Activated CD4-positive, alpha-beta T cell treated with anti-CD3 and anti-CD28 coated beads, Interleukin-2, amount 50 U/mL, for 1 hour (primary cell): ENCODE measurements at regions not wholly inside any gene's neighbourhood (a gene's known extent, or its start where the extent isn't known, plus 50 kb on each side); places are given as distances from the start of the nearest gene placed in this dataset.
"Not testable (repeated sequence)": the region's sequence is repeated elsewhere in the genome, so short reads cannot be mapped to it uniquely, and the experiment has no call there.

Experiments used
- DNase-seq: peaks from one replicate; pipeline ENCODE4 v3.0.0-alpha.2; 2020

DNA sequence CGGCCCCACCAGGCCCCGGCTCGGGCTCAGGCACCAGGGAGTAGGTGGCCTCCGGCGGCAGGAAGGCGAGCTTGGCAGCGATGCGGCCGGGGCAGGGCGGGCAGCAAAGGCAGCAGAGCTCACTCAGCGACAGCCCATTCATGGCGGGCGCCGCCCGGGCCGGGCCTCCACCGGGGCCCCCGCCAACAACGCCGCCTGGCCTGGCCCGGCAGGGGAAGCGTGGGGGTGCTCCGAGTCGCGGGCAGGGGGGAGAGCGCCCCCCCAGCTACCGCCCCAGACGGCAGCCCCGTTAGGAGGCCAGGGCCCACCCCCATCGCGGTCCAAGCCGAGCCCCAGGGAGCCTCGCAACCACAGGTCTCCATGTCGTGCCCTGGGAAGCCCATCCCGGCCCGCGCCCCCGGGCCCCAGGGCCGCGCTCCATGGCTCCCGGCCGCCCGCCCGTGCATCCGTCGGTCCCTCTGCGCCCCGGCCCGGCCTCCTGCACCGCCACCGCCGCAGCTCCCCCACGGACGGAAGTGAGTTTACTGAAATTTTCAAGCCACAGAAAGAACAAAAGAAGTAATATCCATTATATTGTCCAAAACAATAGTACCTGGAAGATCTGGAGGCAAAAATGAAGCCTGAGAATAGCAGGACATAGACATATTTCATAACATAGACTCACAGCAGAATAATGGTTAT lies 126.6 kb upstream of the VPREB1 start:
- DNase-seq, result not testable (repeated sequence)

DNA sequence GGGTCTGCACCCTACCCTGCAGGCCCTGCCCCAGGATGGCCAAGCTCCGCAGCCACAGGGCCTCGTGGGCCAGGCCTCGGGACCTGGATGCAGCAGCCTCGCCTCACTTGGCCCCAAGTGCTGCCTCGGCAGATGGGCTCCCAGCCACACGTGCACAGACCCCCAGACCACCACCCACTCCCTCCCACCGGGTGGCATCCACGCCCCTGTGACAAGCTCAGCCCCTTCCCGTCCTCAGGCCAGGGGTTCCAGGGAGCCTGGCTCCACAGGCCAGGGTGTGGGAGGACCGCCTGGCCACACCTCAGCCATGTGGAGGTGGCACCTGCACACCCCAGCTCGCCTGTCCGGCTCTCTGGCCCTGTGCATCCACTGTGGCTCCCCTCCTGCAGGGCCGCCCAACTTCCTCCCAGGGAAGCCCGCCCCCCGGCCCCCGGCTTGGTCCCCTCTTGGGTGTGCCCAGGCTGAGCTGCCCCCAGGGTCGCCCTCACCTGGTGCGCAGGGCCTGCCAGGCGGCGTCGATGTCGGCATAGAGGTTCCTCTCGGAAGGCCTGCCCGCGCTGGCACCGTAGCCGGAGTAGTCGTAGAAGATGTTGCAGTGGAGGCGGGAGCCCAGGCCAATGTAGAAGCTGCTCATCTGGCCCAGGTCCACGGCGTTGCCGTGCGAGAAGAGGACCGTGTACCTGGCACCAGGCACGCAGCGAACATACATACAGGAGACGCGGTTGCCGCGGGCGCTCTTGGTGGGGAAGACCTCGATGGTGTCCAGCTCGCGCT lies 127.4 kb upstream of the VPREB1 start:
- not testable (repeated sequence) for DNase-seq

DNA sequence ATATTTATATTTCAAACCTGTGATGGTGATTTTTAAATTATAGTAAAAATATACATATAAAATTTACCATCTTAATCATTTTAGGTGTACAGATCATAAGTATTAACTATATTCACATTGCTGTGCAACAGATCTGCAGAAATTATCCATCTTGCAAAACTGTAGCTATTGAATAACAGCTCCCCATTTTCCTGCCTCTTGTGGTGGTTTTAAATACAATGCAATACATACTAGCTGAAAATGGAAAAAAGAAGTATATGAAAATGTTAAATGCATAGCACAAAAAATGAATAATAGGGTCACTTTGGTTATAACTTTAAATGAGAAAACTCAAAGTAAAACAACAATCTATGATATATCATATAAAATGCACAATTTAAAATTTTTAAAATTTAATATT lies 130.9 kb upstream of the VPREB1 start:
- DNase-seq, result no peak

DNA sequence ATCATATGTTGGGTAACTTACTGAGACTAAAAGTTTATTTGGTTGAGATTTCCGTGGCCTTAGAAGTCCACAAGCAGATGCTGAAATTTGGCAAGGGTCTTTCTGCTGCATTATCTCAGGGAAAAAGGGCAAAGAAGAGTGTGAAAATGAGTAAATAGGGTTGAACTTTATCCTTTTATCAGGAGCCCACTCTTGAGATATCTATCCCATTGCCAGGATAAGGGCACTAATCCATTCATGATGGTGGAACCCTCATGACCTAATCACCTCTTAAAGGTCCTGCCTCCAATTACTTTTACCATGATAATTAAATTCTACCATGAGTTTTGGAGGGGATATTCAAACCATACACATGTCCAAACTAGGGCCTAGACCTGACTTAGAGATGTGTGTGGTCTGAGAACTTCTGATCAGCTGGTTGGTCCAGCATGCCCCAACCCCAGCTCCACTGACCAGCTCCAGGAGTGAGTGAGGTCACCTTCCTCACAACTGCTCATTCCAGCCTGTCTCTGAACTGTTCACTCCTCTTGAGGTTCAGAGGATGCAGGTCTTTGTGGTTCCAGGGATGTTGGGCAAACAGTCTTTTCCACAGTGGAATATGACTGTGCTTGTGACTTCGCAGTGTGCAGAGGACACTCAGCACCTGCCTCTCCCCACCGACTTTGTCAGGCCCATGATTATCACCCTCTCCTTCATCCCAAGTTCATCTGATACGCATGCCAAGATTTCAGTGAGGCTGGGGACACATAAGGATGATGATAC lies 130.1 kb upstream of the TOP3B start:
- no peak for DNase-seq

DNA sequence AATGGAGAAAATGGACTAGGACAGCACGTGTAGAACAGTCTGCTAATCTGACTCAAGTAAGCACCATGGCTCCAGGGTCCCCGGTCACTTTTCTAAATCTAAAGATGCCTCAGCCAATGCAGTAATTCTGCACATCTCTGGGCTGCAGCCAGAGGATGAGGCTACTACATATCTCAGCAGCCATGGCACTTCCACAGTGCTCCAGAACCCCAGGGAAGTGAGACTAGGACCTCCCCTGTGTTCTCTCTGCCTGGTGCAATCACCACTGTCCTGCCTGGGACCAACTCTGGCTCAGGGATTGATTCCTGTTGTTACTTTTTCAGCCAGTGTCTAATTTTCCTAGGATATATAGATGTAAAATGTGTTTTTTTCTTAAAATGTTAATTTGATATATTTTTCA lies 129.4 kb upstream of the TOP3B start:
- no peak for DNase-seq

DNA sequence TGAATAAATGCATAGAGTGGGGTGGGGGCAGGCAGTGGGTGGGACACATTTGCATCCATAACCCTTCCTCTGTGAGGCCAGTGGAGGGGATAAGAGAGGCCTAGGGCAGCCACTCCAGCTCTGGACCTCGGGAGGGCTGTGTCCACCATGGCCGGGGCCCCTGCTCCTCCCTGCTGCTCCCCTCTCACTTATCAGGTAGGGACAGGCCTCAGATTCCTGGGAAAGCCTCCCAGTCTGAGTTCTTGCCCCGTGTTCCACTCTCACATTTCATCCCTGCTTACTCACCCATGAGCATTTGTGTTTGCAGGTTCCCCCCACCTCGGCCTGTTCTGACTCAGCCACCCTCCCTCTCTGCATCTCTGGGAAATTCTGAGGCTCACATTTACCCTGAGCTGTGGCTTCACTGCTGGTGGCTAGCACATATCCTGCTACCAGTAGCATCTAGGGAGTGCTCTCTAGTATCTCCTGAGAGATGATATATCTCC lies 128.7 kb upstream of the TOP3B start:
- no peak for DNase-seq

DNA sequence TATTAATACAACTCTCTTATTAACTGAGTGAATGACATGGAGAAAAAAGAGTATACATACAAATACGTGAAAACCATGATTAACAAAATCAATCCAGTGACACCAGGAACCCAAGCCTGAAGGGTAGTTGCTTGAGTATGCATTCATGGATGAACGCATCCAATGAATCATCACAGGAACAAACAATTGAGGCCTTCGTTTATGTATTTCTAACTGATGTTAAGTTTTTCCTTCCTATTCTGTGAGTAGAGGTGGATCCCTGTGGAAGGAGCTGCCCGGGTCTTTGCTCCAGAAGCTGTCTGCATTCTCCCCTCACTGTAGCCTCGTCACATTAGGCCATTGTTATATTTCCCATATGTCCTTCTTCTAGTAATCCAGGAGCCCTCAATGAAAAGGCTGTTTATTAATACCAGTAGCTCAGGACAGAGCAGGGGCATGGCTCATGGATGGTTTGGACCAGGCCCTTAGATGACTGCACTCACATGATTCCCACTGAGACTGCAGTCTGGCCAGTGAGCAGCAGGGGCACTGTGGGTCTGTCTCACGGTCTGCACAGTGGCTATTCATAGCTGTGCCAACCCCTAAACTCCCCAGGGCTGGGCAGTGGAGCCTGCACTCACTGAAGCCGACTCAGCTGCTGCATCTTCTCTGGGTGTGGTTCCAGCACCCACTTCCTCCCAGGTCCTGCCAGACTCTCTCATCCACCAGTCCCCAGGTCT lies 128.1 kb upstream of the TOP3B start:
- peak; percentile 25 for DNase-seq

DNA sequence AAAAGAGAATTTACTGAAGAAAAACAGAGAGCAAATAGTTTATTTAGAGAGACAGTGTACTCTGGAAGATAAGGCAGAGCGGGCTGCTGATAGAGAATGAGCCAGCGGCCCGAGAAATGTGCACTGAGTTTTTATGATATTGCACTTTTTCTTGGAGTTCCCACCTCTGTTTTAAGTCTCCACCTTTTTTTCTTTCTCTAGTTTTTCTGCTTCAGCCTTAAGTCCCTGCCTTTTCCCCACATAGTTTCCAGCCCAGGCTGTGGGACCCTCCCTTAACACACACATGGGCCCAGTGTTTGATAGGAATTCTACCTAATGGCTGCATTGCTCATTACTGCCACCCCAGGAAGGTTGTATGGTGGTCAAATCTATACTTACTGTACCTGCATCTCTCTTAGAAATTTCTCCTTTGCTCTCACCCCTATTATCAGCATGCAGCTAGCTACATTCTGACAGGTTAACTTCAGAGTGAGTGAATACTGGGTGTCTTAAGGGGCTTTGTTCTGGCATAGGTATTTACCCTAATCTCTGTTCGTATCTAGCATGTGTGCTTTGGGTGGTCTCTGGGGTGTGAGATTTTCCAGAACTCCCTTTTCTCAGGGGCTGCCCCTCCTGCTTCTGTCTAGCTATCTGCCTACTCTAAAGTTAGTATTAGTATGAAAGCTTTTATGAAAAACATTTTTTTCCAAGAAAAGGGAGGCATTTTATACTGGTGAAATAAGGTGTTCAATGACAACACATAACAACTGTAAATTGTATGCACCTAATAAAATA lies 127.3 kb upstream of the TOP3B start:
- no peak for DNase-seq

DNA sequence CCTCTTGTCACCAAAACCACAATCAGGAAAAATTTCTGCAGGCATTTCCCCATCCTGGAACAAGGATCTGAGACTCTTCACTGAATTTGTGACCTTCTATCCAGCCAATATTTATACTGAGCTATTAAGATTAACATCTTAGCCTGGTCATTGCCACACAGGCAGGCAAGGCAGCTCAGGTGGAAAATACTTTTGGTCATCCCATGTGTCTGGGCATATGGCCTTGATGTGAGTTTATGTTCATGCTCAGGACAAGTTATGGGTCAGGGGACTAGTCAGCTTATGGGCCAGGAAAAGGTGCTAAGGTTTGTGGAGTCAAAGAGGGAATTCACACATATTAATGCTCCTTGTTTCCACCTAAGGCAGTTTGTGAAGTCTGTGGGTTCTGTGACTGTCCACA lies 124.3 kb upstream of the TOP3B start:
- no peak for DNase-seq

DNA sequence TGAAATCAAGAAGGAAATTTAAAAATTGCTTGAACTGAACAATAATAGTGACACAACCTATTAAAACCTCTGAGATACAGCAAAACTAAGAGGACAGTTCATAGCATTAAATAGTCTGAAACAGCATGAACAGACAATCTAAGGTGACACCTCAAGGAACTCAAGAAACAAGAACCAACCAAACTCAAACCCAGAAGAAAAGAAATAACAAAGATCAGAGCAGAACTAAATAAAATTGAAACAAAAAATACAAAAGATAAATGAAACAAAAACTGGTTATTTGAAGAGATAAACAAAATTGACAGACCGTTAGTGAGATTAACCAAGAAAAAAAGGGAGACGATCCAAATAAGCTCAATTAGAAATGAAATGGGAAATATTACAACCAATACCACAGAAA lies 122.8 kb upstream of the TOP3B start:
- DNase-seq, result no peak

DNA sequence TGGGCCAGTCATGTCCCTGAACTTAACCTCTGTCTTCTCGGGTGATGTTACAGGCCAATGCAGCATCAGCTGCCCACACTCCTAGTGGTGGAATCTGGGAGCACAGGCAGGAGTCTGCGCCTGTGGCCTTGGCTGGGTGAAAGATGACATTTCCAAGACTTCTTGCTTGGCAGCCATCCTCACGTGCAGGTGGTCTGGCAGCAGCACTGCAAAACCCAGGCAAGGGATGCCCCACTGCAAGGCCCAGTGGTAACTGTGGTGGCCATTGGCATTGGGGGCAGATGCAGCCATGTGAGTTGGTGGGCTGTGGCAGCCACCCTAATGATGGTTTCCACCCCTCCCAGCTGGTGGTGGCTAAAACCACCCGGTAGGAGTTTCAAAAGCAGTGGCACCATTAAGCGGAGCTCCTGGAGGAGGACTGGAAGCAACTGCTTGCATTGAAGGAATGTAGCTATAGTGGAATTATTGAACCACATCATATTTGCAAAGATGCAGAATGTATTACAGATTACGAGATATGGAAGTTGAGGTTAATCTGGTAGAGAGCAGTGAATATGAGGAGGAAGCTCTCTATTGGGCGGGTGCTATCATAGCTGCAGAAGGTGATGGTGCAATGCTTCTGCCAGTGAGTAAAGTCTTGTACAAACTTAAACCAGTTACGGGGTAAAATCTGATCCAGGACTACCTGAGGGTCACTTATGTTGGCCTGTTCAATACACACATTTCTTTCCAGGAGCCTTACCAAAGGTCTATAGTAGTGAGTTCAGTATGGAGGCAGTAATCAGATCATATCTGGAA lies 120.7 kb upstream of the TOP3B start:
- no peak for DNase-seq

DNA sequence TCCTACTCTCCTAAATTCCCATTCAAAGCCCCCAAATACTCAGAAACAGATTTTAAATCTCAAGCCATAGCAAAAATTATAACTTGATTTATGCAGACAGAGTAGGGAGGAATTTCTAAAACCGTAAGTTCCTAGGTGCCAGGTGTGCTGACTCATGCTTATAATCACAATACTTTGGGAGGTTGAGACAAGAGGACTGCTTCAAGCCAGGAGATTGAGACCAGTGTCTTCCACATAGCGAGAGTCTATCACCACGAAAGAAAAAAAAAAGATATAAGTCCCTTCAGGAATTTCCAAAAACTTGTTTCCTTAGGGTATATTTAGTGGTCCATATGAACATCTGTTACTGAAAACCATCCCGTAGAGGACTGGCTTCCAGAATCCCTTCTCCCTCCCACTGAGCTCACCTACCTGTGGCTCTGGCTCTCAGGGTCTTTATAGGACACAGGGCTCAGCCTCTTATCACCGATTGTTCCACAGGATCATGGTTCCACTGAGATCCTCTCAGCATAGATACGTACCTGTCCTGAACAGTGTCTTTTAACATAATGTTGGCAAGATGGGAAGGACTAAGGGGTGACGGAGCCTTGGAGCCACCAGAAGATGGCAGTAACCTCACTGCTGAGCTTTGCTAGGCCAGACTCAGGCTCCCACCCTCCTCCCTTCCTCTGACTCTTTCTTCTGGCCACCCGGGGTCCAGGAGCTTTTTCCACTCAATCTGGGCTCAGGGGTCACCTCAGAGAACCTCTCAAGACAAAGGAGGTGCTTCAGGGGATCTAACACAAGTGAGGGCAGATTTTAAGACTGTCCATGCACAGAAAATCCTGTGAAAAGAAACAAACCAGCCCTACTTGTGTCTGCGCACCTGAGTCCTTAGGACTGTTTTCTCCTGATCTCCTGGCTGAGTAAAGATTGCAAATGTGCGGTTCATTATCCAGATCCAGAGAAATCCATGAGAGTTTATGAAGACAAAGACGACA lies 117.5 kb upstream of the TOP3B start:
- no peak for DNase-seq

DNA sequence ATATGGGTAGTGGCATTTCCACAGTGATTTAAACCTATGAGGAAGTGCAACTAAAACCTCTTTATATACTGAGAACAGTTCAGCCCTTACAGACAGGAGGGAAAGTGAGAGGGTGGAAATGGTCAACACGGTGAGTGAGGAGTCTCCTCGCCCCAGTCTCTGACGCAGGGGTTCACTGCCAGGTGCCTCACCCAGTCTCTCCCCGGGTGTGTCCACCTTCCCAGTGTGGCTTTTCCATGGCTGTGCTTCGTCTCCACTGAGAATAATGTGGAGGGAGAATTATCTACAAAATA lies 116.6 kb upstream of the TOP3B start:
- DNase-seq, result no peak

DNA sequence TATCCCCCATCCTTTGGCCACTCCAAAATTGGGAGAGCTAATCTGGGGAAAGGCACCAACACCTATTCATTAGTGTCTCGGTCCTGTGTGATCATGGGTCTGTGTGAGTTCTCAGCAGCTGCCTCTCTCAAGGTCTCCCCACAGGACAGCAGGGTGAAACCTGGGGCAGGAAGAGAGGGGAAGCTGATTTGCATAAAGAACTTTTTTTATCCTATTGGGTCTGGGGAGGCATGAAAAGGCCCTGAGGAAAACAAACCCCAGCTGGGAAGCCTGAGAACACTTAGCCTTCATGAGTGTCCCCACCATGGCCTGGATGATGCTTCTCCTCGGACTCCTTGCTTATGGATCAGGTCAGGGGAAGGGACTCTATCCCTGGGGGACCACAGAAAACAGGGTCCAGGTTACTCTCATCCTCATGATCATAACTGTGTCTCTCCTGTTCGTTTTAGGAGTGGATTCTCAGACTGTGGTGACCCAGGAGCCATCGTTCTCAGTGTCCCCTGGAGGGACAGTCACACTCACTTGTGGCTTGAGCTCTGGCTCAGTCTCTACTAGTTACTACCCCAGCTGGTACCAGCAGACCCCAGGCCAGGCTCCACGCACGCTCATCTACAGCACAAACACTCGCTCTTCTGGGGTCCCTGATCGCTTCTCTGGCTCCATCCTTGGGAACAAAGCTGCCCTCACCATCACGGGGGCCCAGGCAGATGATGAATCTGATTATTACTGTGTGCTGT lies 116.0 kb upstream of the TOP3B start:
- DNase-seq, result no peak

DNA sequence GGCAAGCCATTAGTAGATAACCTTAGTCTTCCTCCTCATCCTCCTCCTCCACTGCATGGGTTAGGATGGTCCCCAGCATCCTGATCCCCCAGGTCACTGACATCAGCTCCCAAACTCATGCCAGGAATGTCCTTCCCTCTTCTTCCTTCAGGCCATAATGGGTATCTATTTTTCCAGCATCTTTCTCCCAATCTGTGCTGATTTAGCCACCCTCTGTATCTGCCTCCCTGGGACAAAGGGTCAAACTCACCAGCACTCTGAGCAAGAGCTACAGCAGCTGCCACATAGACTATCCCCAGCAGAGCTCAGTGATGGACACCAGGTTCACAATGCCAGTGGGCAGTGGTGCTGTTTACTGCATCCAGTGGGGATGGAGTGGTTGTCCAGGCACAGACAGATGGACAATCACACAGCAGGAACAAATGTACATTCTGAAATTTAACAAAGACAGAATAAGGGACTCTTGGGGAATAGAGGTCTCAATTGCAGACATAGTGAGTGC lies 115.2 kb upstream of the TOP3B start:
- DNase-seq, result no peak

DNA sequence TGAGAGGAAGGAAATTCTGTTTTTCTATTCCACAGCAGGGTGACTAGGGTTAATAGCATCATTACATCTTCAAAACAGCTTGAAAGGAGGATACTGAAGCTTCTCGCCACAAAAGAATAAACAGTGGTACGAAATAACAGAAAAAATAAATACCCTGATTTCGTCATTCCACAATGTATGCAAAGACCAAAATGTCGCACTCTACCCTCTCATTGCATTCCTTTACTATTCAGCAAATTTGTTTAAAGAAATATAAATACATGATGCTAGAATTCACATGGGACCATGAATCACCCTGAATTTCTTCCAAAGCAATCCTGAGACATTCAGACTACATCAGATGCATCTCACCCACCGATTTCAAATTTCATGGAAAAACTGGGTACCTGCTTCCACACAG lies 112.3 kb upstream of the TOP3B start:
- DNase-seq, result no peak

DNA sequence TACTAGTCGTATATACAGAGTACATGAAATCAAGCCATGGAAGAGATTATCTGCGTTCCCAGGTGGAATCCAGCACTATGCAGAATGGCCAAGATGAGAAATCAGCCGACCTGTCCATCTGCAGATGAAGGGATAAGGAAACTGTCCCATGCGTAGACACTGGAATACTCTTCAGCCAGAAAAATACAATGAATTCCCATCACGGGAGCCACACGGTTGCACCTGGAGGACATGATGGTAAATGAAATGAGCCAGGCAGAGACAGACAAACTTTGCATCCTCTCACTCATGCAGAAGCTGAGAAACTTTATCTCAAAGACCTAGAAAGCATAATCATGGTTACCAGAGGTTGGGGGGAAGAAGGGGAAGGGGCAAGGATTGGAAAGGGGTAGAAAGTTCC lies 111.9 kb upstream of the TOP3B start:
- no peak for DNase-seq

DNA sequence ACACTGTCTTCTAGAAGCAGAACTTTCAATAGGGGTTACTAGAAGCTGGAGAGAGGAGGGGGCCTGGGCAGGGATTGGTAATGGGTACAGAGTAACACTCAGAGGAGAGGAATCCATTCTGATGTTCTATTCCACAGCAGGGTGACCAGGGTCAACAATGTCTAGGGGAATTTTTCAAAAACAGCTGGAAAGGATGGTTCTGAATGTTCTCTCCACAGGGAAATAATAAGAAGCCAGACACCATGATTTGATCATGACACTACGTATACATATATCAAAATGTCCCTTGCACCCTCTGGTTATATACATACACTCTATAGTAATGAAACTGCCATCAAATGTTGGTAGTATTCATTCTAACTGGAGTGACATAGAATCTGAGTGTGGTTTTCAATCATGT lies 111.2 kb upstream of the TOP3B start:
- DNase-seq, result no peak

DNA sequence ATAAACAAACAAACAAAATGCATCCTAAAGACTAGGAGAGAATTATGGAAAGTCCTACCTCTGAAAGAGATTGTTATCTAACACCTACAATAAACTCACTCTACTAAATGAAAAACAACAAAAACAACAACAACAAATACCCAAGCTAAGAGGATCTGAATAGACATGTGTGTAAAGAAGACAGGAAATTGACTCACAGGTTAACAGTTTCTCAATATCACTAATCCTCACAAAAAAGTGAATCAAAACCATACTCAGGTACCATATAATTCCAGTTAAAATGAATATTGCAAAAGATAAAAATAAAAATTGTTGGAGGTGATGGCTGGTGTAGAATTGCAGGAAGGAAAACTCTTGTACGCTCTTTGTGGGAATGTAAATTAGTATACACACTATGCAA lies 110.4 kb upstream of the TOP3B start:
- no peak for DNase-seq

DNA sequence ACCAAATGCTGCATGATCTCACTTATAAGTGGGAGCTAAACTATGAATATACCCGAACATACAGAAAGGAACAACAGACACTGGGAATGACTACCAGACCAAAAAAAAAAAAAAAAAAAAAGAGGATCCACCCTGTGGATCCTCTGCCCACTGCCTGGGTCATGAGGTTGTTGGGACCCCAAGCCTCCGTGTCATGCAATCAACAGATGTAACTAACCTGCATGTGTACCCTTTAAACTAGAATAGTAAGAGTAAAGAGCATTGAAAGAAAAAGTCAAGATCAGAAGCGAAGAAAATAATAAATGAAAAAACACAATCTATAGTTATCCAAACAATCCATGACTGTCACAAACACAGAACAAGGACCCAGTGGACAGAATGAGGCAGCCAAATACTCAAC lies 109.5 kb upstream of the TOP3B start:
- no peak for DNase-seq
